ENCODE measurements at regions not wholly inside any gene's neighbourhood (a gene's known extent, or its start where the extent isn't known, plus 50 kb on each side); places are given as distances from the start of the nearest gene placed in this dataset.

- TF ChIP-seq, protein P1, sequence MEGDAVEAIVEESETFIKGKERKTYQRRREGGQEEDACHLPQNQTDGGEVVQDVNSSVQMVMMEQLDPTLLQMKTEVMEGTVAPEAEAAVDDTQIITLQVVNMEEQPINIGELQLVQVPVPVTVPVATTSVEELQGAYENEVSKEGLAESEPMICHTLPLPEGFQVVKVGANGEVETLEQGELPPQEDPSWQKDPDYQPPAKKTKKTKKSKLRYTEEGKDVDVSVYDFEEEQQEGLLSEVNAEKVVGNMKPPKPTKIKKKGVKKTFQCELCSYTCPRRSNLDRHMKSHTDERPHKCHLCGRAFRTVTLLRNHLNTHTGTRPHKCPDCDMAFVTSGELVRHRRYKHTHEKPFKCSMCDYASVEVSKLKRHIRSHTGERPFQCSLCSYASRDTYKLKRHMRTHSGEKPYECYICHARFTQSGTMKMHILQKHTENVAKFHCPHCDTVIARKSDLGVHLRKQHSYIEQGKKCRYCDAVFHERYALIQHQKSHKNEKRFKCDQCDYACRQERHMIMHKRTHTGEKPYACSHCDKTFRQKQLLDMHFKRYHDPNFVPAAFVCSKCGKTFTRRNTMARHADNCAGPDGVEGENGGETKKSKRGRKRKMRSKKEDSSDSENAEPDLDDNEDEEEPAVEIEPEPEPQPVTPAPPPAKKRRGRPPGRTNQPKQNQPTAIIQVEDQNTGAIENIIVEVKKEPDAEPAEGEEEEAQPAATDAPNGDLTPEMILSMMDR (IDR thresholded peaks at IDR 0.05) = no peak
- no peak for TF ChIP-seq EP300 (IDR thresholded peaks at IDR 0.05)
- no peak for TF ChIP-seq POLR2A (IDR thresholded peaks at IDR 0.05; ENCODE audit: low read depth)
- TF ChIP-seq POLR2AphosphoS5 (IDR thresholded peaks at IDR 0.05) = no peak
These were observed 101.2 kb upstream of the CLVS2 start for GRCh38 chr6:122894791-122895190.

Data from esophagus muscularis mucosa (tissue), 4 donors.